ENCODE measurements at regions not wholly inside any gene's neighbourhood (a gene's known extent, or its start where the extent isn't known, plus 50 kb on each side); places are given as distances from the start of the nearest gene placed in this dataset.
"Not testable (repeated sequence)": the region's sequence is repeated elsewhere in the genome, so short reads cannot be mapped to it uniquely, and the experiment has no call there.

DNA sequence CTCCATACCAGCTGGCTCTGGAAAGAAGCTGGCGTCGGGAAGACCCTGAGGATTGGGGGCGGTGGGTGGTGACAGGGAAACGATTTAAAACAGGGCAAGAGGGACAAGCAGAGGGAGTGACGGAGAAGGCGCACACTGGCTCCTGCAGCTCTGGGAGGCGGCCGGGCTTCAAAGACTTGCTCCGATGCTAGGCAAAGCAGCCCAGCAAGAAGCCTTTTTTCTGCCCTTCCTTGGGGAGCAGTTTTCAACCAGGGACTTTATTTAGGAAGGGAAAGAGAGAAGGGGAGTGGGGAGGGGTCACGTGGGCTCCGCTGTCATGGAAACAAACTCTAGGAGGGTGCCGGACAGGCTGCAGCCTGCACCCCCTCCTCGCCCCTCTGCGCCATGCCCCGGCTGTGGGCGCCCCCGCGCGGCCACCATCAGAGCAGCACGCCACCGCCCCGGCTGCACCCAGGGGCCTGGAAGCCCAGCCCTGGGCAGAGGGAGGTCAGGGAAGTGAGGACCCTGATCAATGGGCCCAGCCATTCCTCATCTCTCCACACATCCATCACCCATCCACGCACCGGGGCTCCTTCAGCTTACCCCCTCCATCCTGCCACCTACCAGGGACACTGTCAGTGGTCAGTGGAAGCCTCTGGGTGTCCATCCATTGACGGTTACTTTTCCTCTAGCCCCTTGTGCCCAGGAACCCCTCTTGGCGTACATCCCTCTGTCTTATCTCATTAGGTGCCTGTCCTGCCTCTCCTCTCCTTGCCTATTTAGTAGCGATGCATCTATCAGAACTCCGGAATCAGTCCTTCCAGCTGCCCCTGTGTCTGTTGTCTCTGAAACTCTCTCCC is 66.6 kb upstream of the CCDC167 start:
- intact Hi-C loops (cut with micrococcal nuclease): loop anchor here (2.0 kb wide), 1 partner anchor 84 kb away; no protein-coding TSS in a partner anchor

GRCh38 chr6:37565267-37566110 is 65.8 kb upstream of the CCDC167 start:
- Mint-ChIP-seq H3K9me3 (peaks cover 3% of the 10 kb centered on the region), H3K36me3 (ENCODE audit: low read depth) (no peaks in the 10 kb centered on the region), H3K4me1 (ENCODE audit: low read depth) (peaks cover 7% of the 10 kb centered on the region), H3K27me3 (peaks cover 5% of the 10 kb centered on the region), H3K4me3 (no peak overlapping the region), H3K27ac (no peak overlapping the region)
- ChIA-PET CTCF (interaction anchor here (0.6 to 6.4 kb wide), 49 partner anchors 7 to 547 kb away, joined by 3 to 53 read pairs (median 5); partner anchors contain the start of genes CMTR1 and MDGA1), POLR2A (interaction anchor here (0.7 to 2.7 kb wide), 6 partner anchors 11 to 133 kb away, joined by 3 to 10 read pairs (median 4); partner anchors contain the start of gene CMTR1)
- intact Hi-C loops (cut with micrococcal nuclease): loop anchor here (2.0 kb wide), 1 partner anchor 83 kb away; no protein-coding TSS in a partner anchor
- TF ChIP-seq, protein P1, sequence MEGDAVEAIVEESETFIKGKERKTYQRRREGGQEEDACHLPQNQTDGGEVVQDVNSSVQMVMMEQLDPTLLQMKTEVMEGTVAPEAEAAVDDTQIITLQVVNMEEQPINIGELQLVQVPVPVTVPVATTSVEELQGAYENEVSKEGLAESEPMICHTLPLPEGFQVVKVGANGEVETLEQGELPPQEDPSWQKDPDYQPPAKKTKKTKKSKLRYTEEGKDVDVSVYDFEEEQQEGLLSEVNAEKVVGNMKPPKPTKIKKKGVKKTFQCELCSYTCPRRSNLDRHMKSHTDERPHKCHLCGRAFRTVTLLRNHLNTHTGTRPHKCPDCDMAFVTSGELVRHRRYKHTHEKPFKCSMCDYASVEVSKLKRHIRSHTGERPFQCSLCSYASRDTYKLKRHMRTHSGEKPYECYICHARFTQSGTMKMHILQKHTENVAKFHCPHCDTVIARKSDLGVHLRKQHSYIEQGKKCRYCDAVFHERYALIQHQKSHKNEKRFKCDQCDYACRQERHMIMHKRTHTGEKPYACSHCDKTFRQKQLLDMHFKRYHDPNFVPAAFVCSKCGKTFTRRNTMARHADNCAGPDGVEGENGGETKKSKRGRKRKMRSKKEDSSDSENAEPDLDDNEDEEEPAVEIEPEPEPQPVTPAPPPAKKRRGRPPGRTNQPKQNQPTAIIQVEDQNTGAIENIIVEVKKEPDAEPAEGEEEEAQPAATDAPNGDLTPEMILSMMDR (IDR thresholded peaks at IDR 0.05): no peak
- no peak for ATAC-seq
- no peak for DNase-seq

More for the DNA sequence above, 66.6 kb upstream of the CCDC167 start:
- H3K9me3 Mint-ChIP-seq: no peaks in the 10 kb centered on the region
- ChIA-PET CTCF (interaction anchor here (0.6 to 6.4 kb wide), 59 partner anchors 8 to 548 kb away, joined by 3 to 53 read pairs (median 5); partner anchors contain the start of genes CMTR1 and MDGA1), POLR2A (interaction anchor here (0.7 to 2.7 kb wide), 6 partner anchors 12 to 133 kb away, joined by 3 to 10 read pairs (median 4); partner anchors contain the start of gene CMTR1)
- H3K27me3 Mint-ChIP-seq: peaks cover 2% of the 10 kb centered on the region
- ATAC-seq (peak; percentile 99), DNase-seq (peak; percentile 77)
- no peaks in the 10 kb centered on the region for H3K36me3 Mint-ChIP-seq (ENCODE audit: low read depth)
- peaks cover 3% of the 10 kb centered on the region for H3K4me1 Mint-ChIP-seq (ENCODE audit: low read depth)
- TF ChIP-seq, protein P1 (IDR thresholded peaks at IDR 0.05): peak; percentile 95
- peak overlapping the region; percentile 45 for H3K4me3 Mint-ChIP-seq
- H3K27ac Mint-ChIP-seq: no peak overlapping the region

- intact Hi-C loops (cut with micrococcal nuclease): not testable (repeated sequence)
These were observed 63.2 kb upstream of the CCDC167 start for GRCh38 chr6:37562926-37563288.

GRCh38 chr6:37561361-37561760 is 61.7 kb upstream of the CCDC167 start:
- POLR2A ChIA-PET: interaction anchor here (0.5 kb wide), 1 partner anchor 24 kb away, joined by 3 read pairs; no protein-coding TSS in a partner anchor

More at GRCh38 chr6:37562926-37563288, 63.2 kb upstream of the CCDC167 start:
- POLR2A ChIA-PET; ATAC-seq; H3K36me3 Mint-ChIP-seq (ENCODE audit: low read depth); H3K27me3 Mint-ChIP-seq; H3K9me3 Mint-ChIP-seq; H3K27ac Mint-ChIP-seq; H3K4me3 Mint-ChIP-seq; DNase-seq: not testable (repeated sequence)
- CTCF ChIA-PET: interaction anchor here (1.3 to 6.4 kb wide), 3 partner anchors 72 to 80 kb away, joined by 4 to 53 read pairs (median 7); no protein-coding TSS in a partner anchor
- peaks cover 24% of the 10 kb centered on the region for H3K4me1 Mint-ChIP-seq (ENCODE audit: low read depth)

More at GRCh38 chr6:37561361-37561760, 61.7 kb upstream of the CCDC167 start:
- H3K27ac Mint-ChIP-seq: no peak overlapping the region
- peaks cover 6% of the 10 kb centered on the region for H3K27me3 Mint-ChIP-seq
- intact Hi-C loops (cut with micrococcal nuclease): no loop called here
- no peak overlapping the region for H3K4me3 Mint-ChIP-seq
- ATAC-seq (no peak), DNase-seq (no peak)
- H3K36me3 Mint-ChIP-seq (ENCODE audit: low read depth): no peaks in the 10 kb centered on the region
- H3K4me1 Mint-ChIP-seq (ENCODE audit: low read depth): peaks cover 21% of the 10 kb centered on the region
- CTCF ChIA-PET: interaction anchor here (1.3 kb wide), 1 partner anchor 39 kb away, joined by 3 read pairs; no protein-coding TSS in a partner anchor
- H3K9me3 Mint-ChIP-seq: peaks cover 5% of the 10 kb centered on the region
- TF ChIP-seq, protein P1 (IDR thresholded peaks at IDR 0.05): no peak
